OCI-LY1 (cell line): ENCODE measurements at regions not wholly inside any gene's neighbourhood (a gene's known extent, or its start where the extent isn't known, plus 50 kb on each side); places are given as distances from the start of the nearest gene placed in this dataset.
"Not testable (repeated sequence)": the region's sequence is repeated elsewhere in the genome, so short reads cannot be mapped to it uniquely, and the experiment has no call there.

Source experiments
- H2AFZ ChIP-seq: fragments of 200-600 bp; sonication (generic), shearing (Covaris generic); 2 replicates; pipeline ENCODE4 v1.6.0; 2014; ENCODE audit warnings: antibody characterized with exemption, mild to moderate bottlenecking, low read length
- H3F3A ChIP-seq: fragments of 200-600 bp; sonication (generic), shearing (Covaris generic); 2 replicates; pipeline ENCODE4 v1.6.0; 2014; ENCODE audit warnings: mild to moderate bottlenecking, antibody characterized with exemption, low read length, moderate library complexity; ENCODE audit not compliant: insufficient read depth
- H3K27ac ChIP-seq: fragments of 200-600 bp; sonication (generic); 2 replicates; pipeline ENCODE4 v1.5.1; 2014; ENCODE audit warnings: low read length, mixed run types, mild to moderate bottlenecking, low read depth; ENCODE audit not compliant: poor library complexity, severe bottlenecking
- H3K27me3 ChIP-seq: fragments of 200-600 bp; sonication (generic); 2 replicates; pipeline ENCODE4 v1.6.0; 2014; ENCODE audit warnings: antibody characterized with exemption, mild to moderate bottlenecking, low read length, moderate library complexity; ENCODE audit not compliant: insufficient read depth
- H3K36me3 ChIP-seq: fragments of 200-600 bp; sonication (generic); 2 replicates; pipeline ENCODE4 v1.6.1; 2014; ENCODE audit warnings: mild to moderate bottlenecking, antibody characterized with exemption, low read length, moderate library complexity, mixed read lengths; ENCODE audit not compliant: insufficient read depth
- H3K4me1 ChIP-seq: fragments of 200-600 bp; sonication (generic); 2 replicates; pipeline ENCODE4 v1.5.1; 2014; ENCODE audit warnings: mild to moderate bottlenecking, low read length, moderate library complexity; ENCODE audit not compliant: insufficient read depth, severe bottlenecking
- H3K4me2 ChIP-seq: fragments of 200-600 bp; sonication (generic), shearing (Covaris generic); 2 replicates; pipeline ENCODE4 v1.6.1; 2014; ENCODE audit warnings: low read length
- H3K4me3 ChIP-seq: fragments of 200-600 bp; sonication (generic); 2 replicates; pipeline ENCODE4 v1.5.1; 2014; ENCODE audit warnings: low read length, low read depth, mild to moderate bottlenecking, mixed read lengths; ENCODE audit not compliant: poor library complexity, severe bottlenecking
- H3K79me2 ChIP-seq: fragments of 200-600 bp; shearing (Covaris generic); 2 replicates; pipeline ENCODE4 v1.6.1; 2016; ENCODE audit warnings: mixed run types, low read length, mixed read lengths; ENCODE audit not compliant: insufficient read depth
- H3K9ac ChIP-seq: fragments of 200-600 bp; sonication (generic), shearing (Covaris generic); 2 replicates; pipeline ENCODE4 v1.6.1; 2014; ENCODE audit warnings: mild to moderate bottlenecking, low read length, mixed read lengths
- H3K9me2 ChIP-seq: fragments of 200-600 bp; sonication (generic), shearing (Covaris generic); 2 replicates; pipeline ENCODE4 v1.6.1; 2014; ENCODE audit warnings: low read depth, mild to moderate bottlenecking, low read length, mixed read lengths
- H3K9me3 ChIP-seq: fragments of 200-600 bp; shearing (Covaris generic); 2 replicates; pipeline ENCODE4 v1.6.1; 2014; ENCODE audit warnings: low read length, mixed read lengths
- H4K20me1 ChIP-seq: fragments of 200-600 bp; sonication (generic), shearing (Covaris generic); 2 replicates; pipeline ENCODE4 v1.6.0; 2016; ENCODE audit warnings: mild to moderate bottlenecking, low read length; ENCODE audit not compliant: insufficient read depth
- CTCF ChIP-seq: fragments of 200-600 bp; sonication (generic), shearing (Covaris generic); IDR thresholded peaks from 2 replicates; pipeline ENCODE4 v1.5.1; 2017; ENCODE audit warnings: mild to moderate bottlenecking, antibody characterized with exemption, low read length, moderate library complexity, mixed read lengths
- EZH2 ChIP-seq: fragments of 200-600 bp; sonication (generic), shearing (Covaris generic); IDR thresholded peaks from 2 replicates; pipeline ENCODE4 v1.8.0; 2017; ENCODE audit warnings: borderline replicate concordance, mixed run types, mild to moderate bottlenecking, antibody characterized with exemption, low read length, moderate library complexity, mixed read lengths

- TF ChIP-seq EZH2 (no peak), CTCF (no peak)
- H3K9ac ChIP-seq: no peak overlapping the region
- H3K9me2 ChIP-seq: no peaks in the 10 kb centered on the region
- no peaks in the 10 kb centered on the region for H3K9me3 ChIP-seq
- H3K27me3 ChIP-seq: no peaks in the 10 kb centered on the region
- no peaks in the 10 kb centered on the region for H4K20me1 ChIP-seq
- H3K36me3 ChIP-seq: no peaks in the 10 kb centered on the region
- H3K79me2 ChIP-seq: no peaks in the 10 kb centered on the region
- no peak overlapping the region for H3K4me2 ChIP-seq
- H3K4me3 ChIP-seq: no peak overlapping the region
- no peak overlapping the region for H3K27ac ChIP-seq
- H3K4me1 ChIP-seq: no peaks in the 10 kb centered on the region
- H2AFZ ChIP-seq: no peak overlapping the region
- H3F3A ChIP-seq: no peaks in the 10 kb centered on the region
Observed at GRCh38 chr2:21781962-21782361, 658.2 kb downstream of the TDRD15 start.

- no peak overlapping the region for H3K27ac ChIP-seq
- H2AFZ ChIP-seq: no peak overlapping the region
- no peaks in the 10 kb centered on the region for H3K27me3 ChIP-seq
- no peaks in the 10 kb centered on the region for H3K4me1 ChIP-seq
- no peaks in the 10 kb centered on the region for H3K79me2 ChIP-seq
- H3K4me3 ChIP-seq: no peak overlapping the region
- no peak for TF ChIP-seq CTCF
- no peak for TF ChIP-seq EZH2
- no peaks in the 10 kb centered on the region for H3K36me3 ChIP-seq
- no peak overlapping the region for H3K4me2 ChIP-seq
- no peaks in the 10 kb centered on the region for H3K9me3 ChIP-seq
- no peaks in the 10 kb centered on the region for H4K20me1 ChIP-seq
- no peak overlapping the region for H3K9ac ChIP-seq
- no peaks in the 10 kb centered on the region for H3F3A ChIP-seq
- H3K9me2 ChIP-seq: no peaks in the 10 kb centered on the region
Observed at GRCh38 chr2:21782866-21783265, 659.1 kb downstream of the TDRD15 start.

- H3K36me3 ChIP-seq: no peaks in the 10 kb centered on the region
- H3K4me2 ChIP-seq: no peak overlapping the region
- H3K9ac ChIP-seq: no peak overlapping the region
- no peaks in the 10 kb centered on the region for H3K9me2 ChIP-seq
- H3K9me3 ChIP-seq: no peaks in the 10 kb centered on the region
- H3K4me3 ChIP-seq: no peak overlapping the region
- no peaks in the 10 kb centered on the region for H3K4me1 ChIP-seq
- H3K27me3 ChIP-seq: no peaks in the 10 kb centered on the region
- H3F3A ChIP-seq: no peaks in the 10 kb centered on the region
- H4K20me1 ChIP-seq: no peaks in the 10 kb centered on the region
- no peaks in the 10 kb centered on the region for H3K79me2 ChIP-seq
- H3K27ac ChIP-seq: no peak overlapping the region
- TF ChIP-seq EZH2 (no peak), CTCF (no peak)
- H2AFZ ChIP-seq: no peak overlapping the region
Observed at GRCh38 chr2:21787941-21788340, 664.2 kb downstream of the TDRD15 start.

GRCh38 chr2:21790311-21790710 lies 666.5 kb downstream of the TDRD15 start:
- not testable (repeated sequence) for H3K9me2 ChIP-seq, H3K27ac ChIP-seq, H2AFZ ChIP-seq, H3F3A ChIP-seq, H3K4me1 ChIP-seq, H3K4me3 ChIP-seq, H3K9ac ChIP-seq, H3K79me2 ChIP-seq, H3K36me3 ChIP-seq, H3K9me3 ChIP-seq, H3K27me3 ChIP-seq, H3K4me2 ChIP-seq, H4K20me1 ChIP-seq
